COLO668 (cell line): ENCODE measurements at regions not wholly inside any gene's neighbourhood (a gene's known extent, or its start where the extent isn't known, plus 50 kb on each side); places are given as distances from the start of the nearest gene placed in this dataset.
"Not testable (repeated sequence)": the region's sequence is repeated elsewhere in the genome, so short reads cannot be mapped to it uniquely, and the experiment has no call there.

Experiments
- DNase-seq: peaks from one replicate; lab custom pipeline; 2025; ENCODE audit not compliant: unreplicated experiment; lab: John Stamatoyannopoulos, UW

- DNase-seq: no peak
Observed at GRCh38 chr7:51640841-51641240, 324.2 kb upstream of the COBL start.

- DNase-seq: no peak
Observed at GRCh38 chr7:51639661-51640334, 323.2 kb upstream of the COBL start.

DNA sequence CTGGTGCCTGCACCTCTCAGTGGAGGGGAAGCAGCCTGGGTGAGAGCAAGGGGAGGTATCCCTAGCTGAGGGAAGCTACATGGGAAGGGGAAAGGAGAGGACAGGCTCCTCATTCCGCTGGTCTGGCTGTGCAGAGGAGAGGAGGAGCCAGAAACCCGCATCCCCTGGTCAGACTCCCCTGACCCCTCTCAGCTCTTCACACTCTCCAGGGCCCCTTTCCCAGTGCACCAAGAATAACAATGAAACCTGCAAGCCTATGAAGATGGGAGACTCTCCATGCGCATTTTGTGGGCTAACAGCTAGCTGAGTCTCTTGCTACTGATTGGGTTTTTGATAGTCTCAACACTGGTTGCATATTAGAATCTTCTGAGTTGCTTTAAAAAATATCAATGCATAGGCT lies 319.9 kb upstream of the COBL start:
- DNase-seq: no peak

- DNase-seq: no peak
Observed at GRCh38 chr7:51635775-51636174, 319.2 kb upstream of the COBL start.

DNA sequence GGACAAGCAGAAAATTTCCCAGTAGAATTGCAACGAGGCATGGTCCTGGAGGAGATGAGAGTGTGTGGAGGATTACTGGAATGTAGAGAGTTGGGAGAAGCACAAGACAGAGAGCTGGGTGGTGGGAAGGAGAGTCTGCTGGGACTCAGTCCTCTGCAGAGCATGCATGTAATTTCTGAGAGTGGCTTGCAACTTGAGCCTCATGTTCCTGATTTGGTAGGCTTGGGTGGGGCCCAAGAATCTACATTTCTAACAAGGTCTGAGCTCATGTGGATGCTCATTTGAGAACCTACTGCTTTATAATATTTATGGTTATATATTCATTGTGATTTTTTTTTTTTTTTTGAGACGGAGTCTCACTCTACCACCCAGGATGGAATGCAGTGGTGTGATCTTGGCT lies 317.9 kb upstream of the COBL start:
- DNase-seq: no peak

DNA sequence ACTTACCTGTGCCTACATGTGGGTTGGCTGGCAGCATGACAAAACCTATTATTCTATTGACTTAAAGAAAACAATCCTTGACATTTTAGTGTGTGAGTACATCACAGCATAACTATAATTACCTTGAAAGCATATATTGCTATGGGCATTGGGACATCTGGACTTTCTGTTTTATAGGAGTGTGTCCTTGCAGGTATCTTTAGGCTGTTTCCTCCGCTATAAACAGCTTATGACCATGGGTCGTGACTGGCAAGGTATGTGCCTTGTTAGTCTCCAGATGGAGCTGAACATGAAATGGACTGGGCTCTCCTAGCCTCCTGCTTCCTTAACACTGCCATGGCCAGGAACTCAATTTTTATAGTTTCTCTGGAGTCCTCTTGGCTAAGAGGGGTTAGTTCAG lies 317.4 kb upstream of the COBL start:
- no peak for DNase-seq

- no peak for DNase-seq
Observed at GRCh38 chr7:51633596-51633995, 317.0 kb upstream of the COBL start.

DNA sequence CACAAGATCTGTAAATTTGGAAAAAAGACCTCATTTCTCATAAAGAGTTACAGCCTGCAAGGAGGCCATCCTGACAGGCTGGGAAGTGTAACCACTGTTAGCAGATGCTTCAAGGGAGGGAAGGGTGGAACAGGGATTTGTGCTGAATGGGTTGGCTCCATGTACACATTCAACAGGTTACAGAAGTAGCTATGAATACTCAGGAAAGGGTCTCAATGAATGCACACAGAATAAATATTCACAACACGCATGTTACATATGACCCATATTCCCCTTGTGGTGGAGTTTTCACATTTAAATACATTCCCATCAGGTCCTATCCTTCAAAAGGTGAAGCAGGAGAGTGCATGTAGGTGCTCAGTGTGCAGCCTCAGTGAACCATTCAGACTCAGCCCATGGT lies 316.4 kb upstream of the COBL start:
- no peak for DNase-seq

GRCh38 chr7:51630933-51631332 lies 314.3 kb upstream of the COBL start:
- DNase-seq: no peak

GRCh38 chr7:51629206-51629605 lies 312.6 kb upstream of the COBL start:
- DNase-seq: no peak

- no peak for DNase-seq
Observed at GRCh38 chr7:51621956-51622355, 305.3 kb upstream of the COBL start.

DNA sequence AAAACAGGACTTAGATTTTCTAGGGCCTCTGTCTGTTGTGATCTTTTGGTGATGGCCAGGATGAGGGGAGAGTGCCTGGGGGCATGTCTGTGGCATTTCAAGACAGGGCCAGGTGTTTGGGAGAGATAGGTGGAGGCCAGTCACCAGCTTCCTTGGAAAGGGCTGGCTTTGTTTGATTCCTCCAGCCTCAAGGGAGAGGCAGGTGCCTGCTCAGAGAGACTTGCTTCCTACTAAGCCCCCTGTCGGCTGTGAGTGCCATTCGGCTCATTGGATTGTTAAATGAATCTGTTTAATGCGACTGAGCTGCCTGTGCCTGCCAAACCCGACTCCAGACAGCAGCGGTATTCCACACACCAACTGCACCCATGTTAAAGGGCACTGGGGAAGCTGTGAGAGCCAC lies 304.1 kb upstream of the COBL start:
- DNase-seq: no peak

DNA sequence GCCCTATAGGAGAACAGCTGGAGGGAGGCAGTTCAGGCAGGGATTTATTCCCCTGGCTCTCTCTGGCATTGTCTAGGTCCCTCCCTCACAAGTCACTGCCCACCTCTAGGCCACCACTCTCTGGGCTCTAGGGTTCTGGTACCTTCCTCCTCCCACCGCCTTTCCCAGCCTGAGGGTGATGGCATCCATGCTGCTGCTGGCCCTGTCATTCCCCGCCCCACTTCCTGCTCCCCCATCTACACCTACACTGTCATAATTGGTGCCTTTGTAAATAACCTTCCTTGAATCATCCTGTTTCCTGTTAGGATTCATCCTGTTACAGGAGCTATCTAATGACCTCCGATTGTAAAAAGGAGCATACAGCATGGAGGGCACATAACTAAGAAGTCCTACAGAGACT lies 303.3 kb upstream of the COBL start:
- peak; percentile 33 for DNase-seq

GRCh38 chr7:51617686-51618085 lies 301.1 kb upstream of the COBL start:
- DNase-seq: no peak

GRCh38 chr7:51613911-51614357 lies 297.3 kb upstream of the COBL start:
- no peak for DNase-seq

DNA sequence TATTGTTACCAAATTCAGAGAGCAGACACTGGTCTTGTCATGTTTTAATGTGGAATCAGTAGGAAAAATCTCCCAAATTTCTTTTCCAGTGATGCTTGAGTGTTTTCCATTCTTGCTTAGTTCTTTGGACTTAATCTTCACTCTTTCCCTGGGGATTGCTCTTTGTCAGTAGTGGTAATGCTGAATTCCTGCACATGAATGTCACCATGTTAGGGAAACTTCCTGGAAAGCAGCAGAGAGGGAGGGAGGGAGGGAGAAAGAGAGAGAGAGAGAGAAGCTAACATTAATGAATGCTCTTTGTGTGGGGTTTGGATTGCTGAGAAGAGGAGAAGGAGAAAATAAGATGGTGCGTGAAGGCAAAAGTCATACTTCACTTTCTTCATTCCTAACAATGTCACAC lies 295.3 kb upstream of the COBL start:
- DNase-seq: no peak

DNA sequence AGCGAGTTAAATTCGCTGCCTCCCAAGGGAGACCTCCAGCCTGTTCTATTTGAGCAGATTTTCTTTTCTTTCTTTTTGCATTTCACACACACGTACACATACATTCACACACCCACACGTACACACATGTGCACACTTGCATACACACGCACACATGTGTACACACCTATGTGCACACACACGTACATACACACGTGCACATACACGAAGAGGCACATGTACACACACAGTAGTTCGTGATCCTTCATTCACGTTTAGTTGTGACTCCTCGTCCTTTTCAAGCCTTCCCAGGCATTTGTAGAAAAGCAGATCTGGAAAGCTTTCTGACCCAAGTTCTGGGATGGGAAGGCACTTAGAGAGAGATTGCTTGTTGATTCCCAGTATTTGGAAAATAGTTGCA lies 290.8 kb upstream of the COBL start:
- no peak for DNase-seq

- peak; percentile 86 for DNase-seq
Observed at GRCh38 chr7:51606601-51607154, 290.1 kb upstream of the COBL start.

DNA sequence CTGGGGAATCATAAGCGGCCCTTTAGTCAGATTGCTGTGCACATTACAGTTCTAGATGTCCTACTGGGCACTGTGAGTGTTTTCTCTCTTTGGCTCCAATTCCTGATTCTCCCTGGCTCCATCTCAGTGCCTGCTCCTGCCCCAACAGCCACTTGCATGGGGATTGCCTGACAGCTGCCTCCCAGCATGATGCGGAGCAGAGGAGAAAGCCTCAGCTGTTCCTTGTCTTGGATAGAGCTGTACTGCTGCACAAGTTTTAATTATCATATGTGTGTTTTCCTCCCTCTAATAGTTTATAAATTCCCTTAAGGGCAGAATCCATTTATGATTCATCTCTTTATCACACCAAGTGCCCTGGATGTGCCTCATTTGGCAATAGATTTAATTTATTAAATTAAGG lies 285.8 kb upstream of the COBL start:
- DNase-seq: no peak

DNA sequence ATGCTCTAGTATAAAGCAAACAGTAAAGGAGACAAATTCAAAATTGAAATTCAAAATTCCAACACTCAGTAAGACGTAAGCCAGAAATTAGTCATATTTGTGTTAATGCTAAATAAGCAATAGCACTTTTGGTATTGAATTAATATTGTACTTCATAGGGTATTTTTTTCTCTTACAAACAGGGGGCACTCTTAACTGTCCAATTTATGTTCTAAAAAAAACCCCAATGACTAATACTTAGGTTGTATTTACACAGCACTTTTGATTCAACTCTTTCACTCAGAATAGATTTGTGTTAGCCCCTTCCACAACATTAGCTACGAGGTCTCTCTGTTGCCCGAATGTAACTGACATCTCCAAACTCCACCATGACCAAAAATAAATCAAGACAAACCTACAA lies 284.9 kb upstream of the COBL start:
- no peak for DNase-seq

- not testable (repeated sequence) for DNase-seq
Observed at GRCh38 chr7:51599935-51600334, 283.3 kb upstream of the COBL start.

DNA sequence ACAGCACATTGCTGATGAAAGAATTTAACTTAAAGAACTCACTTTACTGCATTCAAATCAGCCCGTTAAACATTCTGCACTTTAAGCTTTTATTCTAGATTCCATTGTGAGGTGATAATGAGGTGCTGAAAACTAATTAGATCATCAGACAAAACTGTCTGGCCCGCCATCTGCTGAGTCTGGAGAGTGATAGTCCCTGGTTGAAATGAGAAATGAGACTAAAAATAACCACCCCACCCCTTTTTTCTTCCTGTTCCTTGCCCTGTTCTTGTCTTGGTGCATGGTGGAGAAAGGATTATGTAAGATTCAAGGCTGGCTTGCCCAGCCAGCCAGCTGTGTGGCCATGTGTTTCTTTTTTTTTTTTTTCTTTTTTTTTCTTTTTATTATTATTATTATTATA lies 277.0 kb upstream of the COBL start:
- no peak for DNase-seq
